GM12891 (cell line): ENCODE measurements at regions not wholly inside any gene's neighbourhood (a gene's known extent, or its start where the extent isn't known, plus 50 kb on each side); places are given as distances from the start of the nearest gene placed in this dataset.

Experiments
- POLR2A ChIP-seq: IDR thresholded peaks from 2 replicates; pipeline ENCODE4 v1.6.1; 2011; ENCODE audit warnings: low read depth, low read length, control low read depth
- POLR2AphosphoS5 ChIP-seq: IDR thresholded peaks from 2 replicates; pipeline ENCODE4 v1.6.1; 2011; ENCODE audit warnings: low read depth, low read length, control low read depth
- TAF1 ChIP-seq: IDR thresholded peaks from 2 replicates; pipeline ENCODE4 v1.6.1; 2011; ENCODE audit warnings: low read depth, low read length, control low read depth

GRCh38 chr17:52233632-52234031 is 75.1 kb upstream of the CA10 start:
- TF ChIP-seq POLR2A (no peak), POLR2AphosphoS5 (no peak), TAF1 (no peak)
